Hepatocyte (in vitro differentiated cells): ENCODE measurements at regions not wholly inside any gene's neighbourhood (a gene's known extent, or its start where the extent isn't known, plus 50 kb on each side); places are given as distances from the start of the nearest gene placed in this dataset.

ENCODE experiments used
- DNase-seq: peaks from one replicate; pipeline ENCODE4 v3.0.0-alpha.2; 2016; ENCODE audit warnings: low spot score
- H2AFZ ChIP-seq: fragments of 200-600 bp; sonication (generic); 2 replicates; pipeline ENCODE4 v1.6.0; 2016; ENCODE audit warnings: antibody characterized with exemption, mild to moderate bottlenecking
- H3K27ac ChIP-seq: fragments of 200-600 bp; sonication (generic); 2 replicates; pipeline ENCODE4 v1.5.1; 2016; ENCODE audit warnings: mild to moderate bottlenecking
- H3K27me3 ChIP-seq: fragments of 200-600 bp; sonication (generic); 2 replicates; pipeline ENCODE4 v1.6.1; 2016
- H3K36me3 ChIP-seq: fragments of 200-600 bp; sonication (generic); replicated peaks from 2 replicates; pipeline ENCODE4 v1.5.1; 2016; ENCODE audit warnings: low read depth; ENCODE audit not compliant: insufficient read depth
- H3K4me1 ChIP-seq: fragments of 200-600 bp; sonication (generic); 2 replicates; pipeline ENCODE4 v1.5.1; 2016; ENCODE audit warnings: mild to moderate bottlenecking, moderate library complexity; ENCODE audit not compliant: insufficient read depth
- H3K4me2 ChIP-seq: fragments of 200-600 bp; sonication (generic); 2 replicates; pipeline ENCODE4 v1.6.0; 2016
- H3K4me3 ChIP-seq: fragments of 200-600 bp; sonication (generic); 2 replicates; pipeline ENCODE4 v1.5.1; 2016; ENCODE audit warnings: mild to moderate bottlenecking
- H3K79me2 ChIP-seq: fragments of 200-600 bp; sonication (generic); 2 replicates; pipeline ENCODE4 v1.6.0; 2017; ENCODE audit warnings: mild to moderate bottlenecking
- H3K9me2 ChIP-seq: fragments of 200-600 bp; sonication (generic); replicated peaks from 2 replicates; pipeline ENCODE4 v1.6.0; 2017; ENCODE audit warnings: mild to moderate bottlenecking; ENCODE audit not compliant: insufficient read depth
- H3K9me3 ChIP-seq: fragments of 200-600 bp; sonication (generic); 2 replicates; pipeline ENCODE4 v1.5.1; 2016; ENCODE audit warnings: low read depth, mild to moderate bottlenecking
- H4K20me1 ChIP-seq: fragments of 200-600 bp; sonication (generic); 2 replicates; pipeline ENCODE4 v1.6.0; 2016; ENCODE audit warnings: mild to moderate bottlenecking; ENCODE audit not compliant: insufficient read depth, poor library complexity, severe bottlenecking
- CTCF ChIP-seq: fragments of 200-600 bp; sonication (generic); IDR thresholded peaks from 2 replicates; pipeline ENCODE4 v1.5.1; 2016; ENCODE audit warnings: antibody characterized with exemption, mild to moderate bottlenecking; ENCODE audit not compliant: poor library complexity
- EZH2 ChIP-seq: fragments of 200-600 bp; sonication (generic); IDR thresholded peaks from 2 replicates; pipeline ENCODE4 v1.6.1; 2016; ENCODE audit warnings: antibody characterized with exemption, mild to moderate bottlenecking, borderline replicate concordance
- EZH2phosphoT487 ChIP-seq: fragments of 200-600 bp; sonication (generic); IDR thresholded peaks from one replicate; pipeline ENCODE4 v1.6.1; 2018; ENCODE audit warnings: antibody characterized with exemption, mild to moderate bottlenecking, low read depth, moderate library complexity; ENCODE audit not compliant: unreplicated experiment, severe bottlenecking
- WGBS: methylation state at CpG from one replicate; pipeline ENCODE4 v1.1.6; 2016; ENCODE audit warnings: low lambda C conversion rate; ENCODE audit errors: missing lambda C conversion rate; 5-methylcytosine and 5-hydroxymethylcytosine counted together

DNA sequence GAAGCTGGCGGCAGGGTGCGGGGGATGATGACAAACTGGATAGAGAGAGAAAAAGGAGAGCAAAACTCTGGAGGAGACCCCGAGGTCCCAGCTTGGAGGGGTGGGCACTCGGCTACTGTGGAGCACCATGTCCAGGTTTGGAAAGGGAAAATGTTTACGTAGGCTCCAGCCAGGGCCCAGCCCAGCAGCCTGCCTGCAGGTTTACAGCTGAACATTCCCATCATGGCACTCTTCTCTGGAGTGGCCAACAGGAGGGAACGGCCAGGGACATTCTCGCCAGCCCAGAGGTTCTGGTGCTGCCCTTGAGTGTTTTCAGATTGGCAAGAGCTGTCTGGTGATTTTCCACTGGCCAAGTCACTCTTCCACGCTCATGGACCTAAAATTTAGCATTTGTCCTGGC is 262.9 kb upstream of the TCF4 start:
- no peak for DNase-seq
- Histone ChIP-seq H3K4me2 (no peak overlapping the region), H3K9me2 (no peaks in the 10 kb centered on the region), H4K20me1 (no peaks in the 10 kb centered on the region), H3K27me3 (no peaks in the 10 kb centered on the region), H3K79me2 (no peaks in the 10 kb centered on the region), H3K36me3 (no peaks in the 10 kb centered on the region), H3K9me3 (no peaks in the 10 kb centered on the region), H3K4me3 (no peak overlapping the region), H2AFZ (no peak overlapping the region), H3K4me1 (peaks cover 4% of the 10 kb centered on the region), H3K27ac (no peak overlapping the region)
- TF ChIP-seq CTCF (no peak), EZH2 (no peak), EZH2phosphoT487 (no peak)
- WGBS: 90% methylated on average over 8 of the region's 8 CpGs

GRCh38 chr18:55849391-55849790 is 261.4 kb upstream of the TCF4 start:
- Histone ChIP-seq H3K79me2 (no peaks in the 10 kb centered on the region), H3K36me3 (no peaks in the 10 kb centered on the region), H3K27ac (no peak overlapping the region), H3K4me2 (no peak overlapping the region), H3K9me2 (no peaks in the 10 kb centered on the region), H3K27me3 (no peaks in the 10 kb centered on the region), H3K4me1 (no peaks in the 10 kb centered on the region), H4K20me1 (no peaks in the 10 kb centered on the region), H3K4me3 (no peak overlapping the region), H2AFZ (no peak overlapping the region), H3K9me3 (no peaks in the 10 kb centered on the region)
- no peak for TF ChIP-seq EZH2phosphoT487
- no peak for TF ChIP-seq CTCF
- TF ChIP-seq EZH2: no peak
- WGBS: 94% methylated on average over 1 of the region's 1 CpG
- no peak for DNase-seq

DNA sequence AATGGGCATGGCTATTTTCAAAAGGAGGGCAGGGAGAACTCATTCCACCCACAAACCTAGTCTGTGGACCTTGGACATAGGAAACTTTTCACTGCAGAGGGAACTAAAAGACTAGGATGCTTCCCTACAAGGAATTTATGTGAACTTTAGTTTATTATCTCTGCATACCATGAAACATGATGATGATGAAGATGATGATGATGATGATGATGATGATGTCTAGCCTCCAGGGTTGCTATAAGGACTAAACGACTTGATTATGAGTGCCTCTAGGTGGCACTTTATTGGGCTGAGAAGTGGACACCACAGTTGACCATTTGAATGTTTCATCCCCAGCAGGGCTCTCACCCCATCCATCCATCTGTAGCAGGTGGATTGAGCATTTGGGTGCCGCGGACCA is 260.0 kb upstream of the TCF4 start:
- WGBS: 89% methylated on average over 3 of the region's 3 CpGs
- Histone ChIP-seq H3K9me2 (no peaks in the 10 kb centered on the region), H3K27me3 (no peaks in the 10 kb centered on the region), H2AFZ (no peak overlapping the region), H4K20me1 (no peaks in the 10 kb centered on the region), H3K79me2 (no peaks in the 10 kb centered on the region), H3K9me3 (no peaks in the 10 kb centered on the region), H3K4me2 (no peak overlapping the region), H3K27ac (no peak overlapping the region), H3K36me3 (no peaks in the 10 kb centered on the region), H3K4me3 (no peak overlapping the region), H3K4me1 (no peaks in the 10 kb centered on the region)
- no peak for DNase-seq
- TF ChIP-seq CTCF (no peak), EZH2phosphoT487 (no peak), EZH2 (no peak)

GRCh38 chr18:55845221-55845620 is 257.2 kb upstream of the TCF4 start:
- H2AFZ ChIP-seq: no peak overlapping the region
- no peaks in the 10 kb centered on the region for H3K4me1 ChIP-seq
- no peak overlapping the region for H3K4me3 ChIP-seq
- no peaks in the 10 kb centered on the region for H4K20me1 ChIP-seq
- no peak for DNase-seq
- H3K27me3 ChIP-seq: no peaks in the 10 kb centered on the region
- no peak overlapping the region for H3K4me2 ChIP-seq
- no peak for TF ChIP-seq EZH2
- TF ChIP-seq CTCF: no peak
- TF ChIP-seq EZH2phosphoT487: no peak
- H3K36me3 ChIP-seq: no peaks in the 10 kb centered on the region
- 78% methylated on average over 4 of the region's 4 CpGs for WGBS
- H3K9me3 ChIP-seq: no peaks in the 10 kb centered on the region
- H3K79me2 ChIP-seq: no peaks in the 10 kb centered on the region
- H3K27ac ChIP-seq: no peak overlapping the region
- H3K9me2 ChIP-seq: no peaks in the 10 kb centered on the region
